ENCODE measurements at regions not wholly inside any gene's neighbourhood (a gene's known extent, or its start where the extent isn't known, plus 50 kb on each side); places are given as distances from the start of the nearest gene placed in this dataset.
"Not testable (repeated sequence)": the region's sequence is repeated elsewhere in the genome, so short reads cannot be mapped to it uniquely, and the experiment has no call there.

DNA sequence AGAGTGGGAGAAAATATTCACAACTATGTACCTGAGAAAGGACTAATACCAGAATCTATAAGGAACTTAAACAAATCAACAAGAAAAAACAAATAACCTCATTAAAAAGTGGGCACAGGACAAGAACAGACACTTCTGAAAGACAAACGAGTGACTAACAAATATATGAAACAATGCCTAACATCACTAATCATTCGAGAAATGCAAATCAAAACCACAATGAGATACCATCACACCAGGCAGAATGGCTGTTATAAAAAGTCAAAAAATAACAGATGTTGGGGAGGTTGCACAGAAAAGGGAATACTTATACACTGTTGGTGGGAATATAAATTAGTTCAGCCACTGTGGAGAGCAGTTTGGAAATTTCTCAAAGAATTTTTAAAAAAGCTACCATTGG is 83.5 kb upstream of the WSCD1 start:
- no peaks in the 10 kb centered on the region for H4K20me1 ChIP-seq (ENCODE audit: insufficient read depth, low read length)
- no peaks in the 10 kb centered on the region for H3K27me3 ChIP-seq (ENCODE audit: low read depth, low read length)
- H3K4me1 ChIP-seq (ENCODE audit: low read length), result no peaks in the 10 kb centered on the region
- no peaks in the 10 kb centered on the region for H3K79me2 ChIP-seq (ENCODE audit: low read length)
- no peak overlapping the region for H3K4me3 ChIP-seq (ENCODE audit: low read length)
- no peak overlapping the region for H2AFZ ChIP-seq (ENCODE audit: low read depth, low read length)
- no peak overlapping the region for H3K27ac ChIP-seq (ENCODE audit: low read length)
- H3K9ac ChIP-seq (ENCODE audit: low read length), result no peak overlapping the region
- TF ChIP-seq CTCF (IDR thresholded peaks at IDR 0.05; ENCODE audit: low read depth, low read length), result no peak
- no peak for TF ChIP-seq EZH2phosphoT487 (IDR thresholded peaks at IDR 0.05; ENCODE audit: low read depth)
- no peaks in the 10 kb centered on the region for H3K9me3 ChIP-seq (ENCODE audit: insufficient read depth, low read length)
- no peaks in the 10 kb centered on the region for H3K36me3 ChIP-seq (replicated peaks; ENCODE audit: low read depth, low read length)
- no peak overlapping the region for H3K4me2 ChIP-seq (ENCODE audit: low read length)

DNA sequence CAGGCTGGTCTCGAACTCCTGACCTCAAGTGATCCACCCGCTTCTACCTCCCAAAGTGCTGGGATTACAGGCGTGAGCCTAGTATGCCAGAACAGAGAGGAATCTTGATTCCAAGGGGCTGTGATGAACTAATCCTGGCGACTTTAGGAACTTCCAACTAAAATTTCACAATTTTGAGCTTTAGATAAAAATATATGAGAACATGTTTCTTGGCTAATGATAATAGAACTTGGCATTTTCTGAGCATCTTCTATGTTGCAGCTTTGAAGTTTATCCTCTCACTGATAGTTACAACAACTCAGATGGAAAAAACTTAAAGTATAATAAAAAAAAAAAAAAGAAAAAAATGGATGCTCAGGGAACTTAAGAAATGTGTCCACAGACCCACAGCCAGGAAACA is 69.8 kb upstream of the WSCD1 start:
- no peaks in the 10 kb centered on the region for H3K27me3 ChIP-seq (ENCODE audit: low read depth, low read length)
- H3K79me2 ChIP-seq (ENCODE audit: low read length), result no peaks in the 10 kb centered on the region
- H3K27ac ChIP-seq (ENCODE audit: low read length), result no peak overlapping the region
- H3K4me1 ChIP-seq (ENCODE audit: low read length), result no peaks in the 10 kb centered on the region
- H3K36me3 ChIP-seq (replicated peaks; ENCODE audit: low read depth, low read length), result no peaks in the 10 kb centered on the region
- H3K9ac ChIP-seq (ENCODE audit: low read length), result no peak overlapping the region
- no peak overlapping the region for H2AFZ ChIP-seq (ENCODE audit: low read depth, low read length)
- no peak overlapping the region for H3K4me3 ChIP-seq (ENCODE audit: low read length)
- H3K4me2 ChIP-seq (ENCODE audit: low read length), result no peak overlapping the region
- no peaks in the 10 kb centered on the region for H4K20me1 ChIP-seq (ENCODE audit: insufficient read depth, low read length)
- H3K9me3 ChIP-seq (ENCODE audit: insufficient read depth, low read length), result no peaks in the 10 kb centered on the region
- TF ChIP-seq CTCF (IDR thresholded peaks at IDR 0.05; ENCODE audit: low read depth, low read length) (no peak), EZH2phosphoT487 (IDR thresholded peaks at IDR 0.05; ENCODE audit: low read depth) (no peak)

- not testable (repeated sequence) for H3K79me2 ChIP-seq (ENCODE audit: low read length); H3K36me3 ChIP-seq (replicated peaks; ENCODE audit: low read depth, low read length); H3K9me3 ChIP-seq (ENCODE audit: insufficient read depth, low read length); H3K27me3 ChIP-seq (ENCODE audit: low read depth, low read length); H3K4me3 ChIP-seq (ENCODE audit: low read length); H3K4me2 ChIP-seq (ENCODE audit: low read length); H3K4me1 ChIP-seq (ENCODE audit: low read length); H4K20me1 ChIP-seq (ENCODE audit: insufficient read depth, low read length); H3K9ac ChIP-seq (ENCODE audit: low read length); H2AFZ ChIP-seq (ENCODE audit: low read depth, low read length); H3K27ac ChIP-seq (ENCODE audit: low read length)
Measured at GRCh38 chr17:6003221-6003620, 67.0 kb upstream of the WSCD1 start.

DNA sequence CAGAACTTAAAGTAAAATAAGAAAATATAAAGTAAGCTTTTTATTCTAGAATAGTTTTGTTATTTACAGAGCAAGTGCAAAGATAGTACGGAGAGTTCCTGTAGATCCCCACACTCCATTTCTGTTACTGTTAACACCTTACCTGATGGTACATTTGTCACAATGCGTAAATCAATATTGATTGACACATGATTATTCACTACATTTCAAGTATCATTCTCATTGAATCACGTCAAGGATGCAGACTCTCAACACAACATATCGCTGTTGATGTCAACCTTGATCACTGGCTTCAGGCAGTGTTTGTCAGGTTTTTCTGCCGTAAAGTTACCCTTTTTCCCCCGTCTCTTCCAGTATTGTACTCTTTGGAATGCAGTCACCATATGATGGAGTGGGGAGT is 64.2 kb upstream of the WSCD1 start:
- Histone ChIP-seq H3K4me1 (ENCODE audit: low read length) (no peaks in the 10 kb centered on the region), H4K20me1 (ENCODE audit: insufficient read depth, low read length) (no peaks in the 10 kb centered on the region), H3K9me3 (ENCODE audit: insufficient read depth, low read length) (no peaks in the 10 kb centered on the region), H3K36me3 (replicated peaks; ENCODE audit: low read depth, low read length) (no peaks in the 10 kb centered on the region), H3K79me2 (ENCODE audit: low read length) (no peaks in the 10 kb centered on the region), H3K27me3 (ENCODE audit: low read depth, low read length) (no peaks in the 10 kb centered on the region), H2AFZ (ENCODE audit: low read depth, low read length) (no peak overlapping the region), H3K27ac (ENCODE audit: low read length) (no peak overlapping the region), H3K4me2 (ENCODE audit: low read length) (no peak overlapping the region), H3K4me3 (ENCODE audit: low read length) (no peak overlapping the region), H3K9ac (ENCODE audit: low read length) (no peak overlapping the region)
- TF ChIP-seq CTCF (IDR thresholded peaks at IDR 0.05; ENCODE audit: low read depth, low read length) (no peak), EZH2phosphoT487 (IDR thresholded peaks at IDR 0.05; ENCODE audit: low read depth) (no peak)

DNA sequence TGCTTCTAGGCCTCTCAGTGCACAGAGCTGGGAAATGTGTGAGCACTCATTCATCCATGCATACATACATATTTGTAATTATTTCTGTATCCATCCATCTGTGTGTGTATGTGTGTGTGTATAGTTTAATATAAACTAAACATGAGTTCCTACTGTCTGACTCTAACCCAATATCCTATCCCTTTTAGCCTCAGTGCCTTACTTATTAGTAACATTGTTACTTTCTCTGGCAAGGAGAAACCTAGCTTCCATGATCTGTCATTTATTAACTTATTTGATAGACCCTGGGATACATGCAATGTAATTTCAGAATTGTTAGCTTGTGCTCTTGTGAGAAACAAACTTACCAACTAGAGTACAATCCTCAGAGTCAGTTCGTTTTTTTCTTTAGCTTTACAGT is 59.0 kb upstream of the WSCD1 start:
- Histone ChIP-seq H4K20me1 (ENCODE audit: insufficient read depth, low read length) (no peaks in the 10 kb centered on the region), H3K4me1 (ENCODE audit: low read length) (no peaks in the 10 kb centered on the region), H3K27ac (ENCODE audit: low read length) (no peak overlapping the region), H3K36me3 (replicated peaks; ENCODE audit: low read depth, low read length) (no peaks in the 10 kb centered on the region), H3K79me2 (ENCODE audit: low read length) (no peaks in the 10 kb centered on the region), H3K27me3 (ENCODE audit: low read depth, low read length) (0 out of 2 replicates have a peak, but pooled peaks cover 3% of the 10 kb centered on the region), H3K4me2 (ENCODE audit: low read length) (no peak overlapping the region), H3K4me3 (ENCODE audit: low read length) (no peak overlapping the region), H2AFZ (ENCODE audit: low read depth, low read length) (no peak overlapping the region), H3K9me3 (ENCODE audit: insufficient read depth, low read length) (no peaks in the 10 kb centered on the region), H3K9ac (ENCODE audit: low read length) (no peak overlapping the region)
- no peak for TF ChIP-seq EZH2phosphoT487 (IDR thresholded peaks at IDR 0.05; ENCODE audit: low read depth)
- TF ChIP-seq CTCF (IDR thresholded peaks at IDR 0.05; ENCODE audit: low read depth, low read length), result no peak
